SK-N-SH (cell line): ENCODE measurements at regions not wholly inside any gene's neighbourhood (a gene's known extent, or its start where the extent isn't known, plus 50 kb on each side); places are given as distances from the start of the nearest gene placed in this dataset.
A peak's percentile ranks its signal among the peaks of the same experiment; 100 is the strongest.

ENCODE experiments used
- CTCF ChIA-PET: fragments of 300-600, 350-600 bp; formaldehyde crosslinking; extraction: SDS; loops from one replicate; lab custom pipeline; 2021; lab: Yijun Ruan, JAX
- POLR2A ChIA-PET: fragments of 350-600 bp; sonication (Branson Sonifier 250); formaldehyde crosslinking; extraction: SDS; loops from one replicate; lab custom pipeline; 2020; ENCODE audit warnings: antibody characterized with exemption, inconsistent platforms; lab: Yijun Ruan, JAX
- DNase-seq: peaks from one replicate; pipeline ENCODE4 v3.0.0; 2012
- H2AFZ ChIP-seq: fragments of 200-600 bp; sonication (generic); 2 replicates; pipeline ENCODE4 v1.8.1; 2016; ENCODE audit warnings: antibody characterized with exemption, mild to moderate bottlenecking, low read depth
- H3F3A ChIP-seq: fragments of 200-600 bp; sonication (generic); replicated peaks from 2 replicates; pipeline ENCODE3; 2016; ENCODE audit warnings: antibody characterized with exemption, mild to moderate bottlenecking; ENCODE audit not compliant: insufficient read depth
- H3K27ac ChIP-seq, 2 experiments: fragments of 200-500 bp in 1 of 2; fragments of 200-600 bp in 1 of 2; sonication (Bioruptor generic) in 1 of 2; sonication (generic), shearing (Covaris generic) in 1 of 2; 2 replicates each; pipeline versions ENCODE4 v1.5.1 to v1.6.1; 2014 to 2016; ENCODE audit warnings: low read depth in 2 of 2, inconsistent platforms in 1 of 2, low read length in 1 of 2, mild to moderate bottlenecking in 1 of 2, mixed read lengths in 1 of 2
- H3K27me3 ChIP-seq: fragments of 200-600 bp; sonication (generic), shearing (Covaris generic); 2 replicates; pipeline ENCODE4 v1.6.1; 2016; ENCODE audit warnings: mixed run types; ENCODE audit not compliant: insufficient read depth
- H3K36me3 ChIP-seq, 2 experiments: fragments of 200-500 bp in 1 of 2; fragments of 200-600 bp in 1 of 2; sonication (Bioruptor generic) in 1 of 2; sonication (generic) in 1 of 2; replicated peaks in 1 of 2; 2 replicates each; pipeline versions ENCODE3 to v1.5.1; 2014 to 2016; ENCODE audit warnings: low read length in 1 of 2, mild to moderate bottlenecking in 1 of 2; ENCODE audit not compliant: insufficient read depth in 2 of 2, control insufficient read depth in 1 of 2
- H3K4me1 ChIP-seq, 2 experiments: fragments of 200-500 bp in 1 of 2; fragments of 200-600 bp in 1 of 2; sonication (Bioruptor generic) in 1 of 2; sonication (generic), shearing (Covaris generic) in 1 of 2; 2 replicates each; pipeline versions ENCODE4 v1.5.1 to v1.6.1; 2014 to 2016; ENCODE audit warnings: low read depth in 1 of 2, low read length in 1 of 2, mixed run types in 1 of 2; ENCODE audit not compliant: insufficient read depth in 2 of 2, control insufficient read depth in 1 of 2
- H3K4me2 ChIP-seq: fragments of 200-600 bp; sonication (generic), shearing (Covaris generic); 2 replicates; pipeline ENCODE4 v1.6.1; 2017; ENCODE audit warnings: mixed run types
- H3K4me3 ChIP-seq, 2 experiments: fragments of 200-500 bp in 1 of 2; fragments of 200-600 bp in 1 of 2; sonication (Bioruptor generic) in 1 of 2; sonication (generic), shearing (Covaris generic) in 1 of 2; 2 replicates each; pipeline versions ENCODE4 v1.5.1 to v1.8.1; 2014 to 2016; ENCODE audit warnings: low read depth in 2 of 2, inconsistent platforms in 1 of 2, low read length in 1 of 2, mild to moderate bottlenecking in 1 of 2, mixed read lengths in 1 of 2, moderate library complexity in 1 of 2
- H3K79me2 ChIP-seq: fragments of 200-600 bp; sonication (generic); 2 replicates; pipeline ENCODE4 v1.8.1; 2017; ENCODE audit warnings: mild to moderate bottlenecking; ENCODE audit not compliant: insufficient read depth
- H3K9ac ChIP-seq: fragments of 200-600 bp; sonication (generic); 2 replicates; pipeline ENCODE4 v1.6.1; 2017; ENCODE audit warnings: mixed run types
- H3K9me2 ChIP-seq: fragments of 200-600 bp; sonication (generic); 2 replicates; pipeline ENCODE4 v1.6.1; 2017; ENCODE audit warnings: mixed run types
- H3K9me3 ChIP-seq: fragments of 200-600 bp; sonication (generic); 2 replicates; pipeline ENCODE4 v1.6.1; 2017; ENCODE audit warnings: mixed run types, mild to moderate bottlenecking, moderate library complexity
- H4K20me1 ChIP-seq: fragments of 200-600 bp; sonication (generic); 2 replicates; pipeline ENCODE4 v1.6.1; 2017; ENCODE audit warnings: mild to moderate bottlenecking, mixed run types; ENCODE audit not compliant: insufficient read depth
- CHD2 ChIP-seq: fragments of 150-350 bp; IDR thresholded peaks from 2 replicates; pipeline ENCODE4 v1.6.1; 2018; ENCODE audit warnings: low read length; ENCODE audit not compliant: partially characterized antibody
- CTCF ChIP-seq: fragments of 200-600 bp; sonication (generic); IDR thresholded peaks from 2 replicates; pipeline ENCODE4 v1.6.1; 2017; ENCODE audit warnings: antibody characterized with exemption, mild to moderate bottlenecking, moderate library complexity
- ELF1 ChIP-seq: IDR thresholded peaks from 2 replicates; pipeline ENCODE4 v1.4.0; 2012
- EZH2phosphoT487 ChIP-seq: fragments of 200-600 bp; sonication (generic); IDR thresholded peaks from 2 replicates; pipeline ENCODE4 v1.6.1; 2017; ENCODE audit warnings: low read depth, mixed run types, mild to moderate bottlenecking, antibody characterized with exemption, moderate library complexity, borderline replicate concordance
- FOSL2 ChIP-seq: IDR thresholded peaks from 2 replicates; pipeline ENCODE4 v1.4.0; 2012; ENCODE audit warnings: low read depth, mild to moderate bottlenecking, moderate library complexity, borderline replicate concordance
- FOXJ3 ChIP-seq: sonication (generic); formaldehyde crosslinking; IDR thresholded peaks from 2 replicates; pipeline ENCODE4 v1.5.1; 2020; ENCODE audit warnings: mild to moderate bottlenecking, missing genetic modification reagents
- FOXM1 ChIP-seq: IDR thresholded peaks from 2 replicates; pipeline ENCODE4 v1.4.0; 2012; ENCODE audit warnings: low read depth, mild to moderate bottlenecking
- GATA2 ChIP-seq: sonication (generic); formaldehyde crosslinking; IDR thresholded peaks from 2 replicates; pipeline ENCODE4 v1.5.0; 2020; ENCODE audit warnings: mild to moderate bottlenecking, missing genetic modification reagents
- MEF2A ChIP-seq: IDR thresholded peaks from 2 replicates; pipeline ENCODE4 v1.4.0; 2012; ENCODE audit warnings: low read depth, borderline replicate concordance
- MXI1 ChIP-seq: IDR thresholded peaks from 2 replicates; pipeline ENCODE4 v1.6.1; 2012; ENCODE audit warnings: mild to moderate bottlenecking, low read depth, low read length, improper control_type of control experiment
- NFIC ChIP-seq: IDR thresholded peaks from 2 replicates; pipeline ENCODE4 v1.4.0; 2012; ENCODE audit warnings: borderline replicate concordance
- NRF1 ChIP-seq: IDR thresholded peaks from 2 replicates; pipeline ENCODE4 v1.6.1; 2012; ENCODE audit warnings: low read depth, mild to moderate bottlenecking, low read length
- POLR2AphosphoS5 ChIP-seq: IDR thresholded peaks from 2 replicates; pipeline ENCODE4 v1.6.1; 2012; ENCODE audit warnings: low read depth, low read length
- RAD21 ChIP-seq: IDR thresholded peaks from 2 replicates; pipeline ENCODE4 v1.6.1; 2012; ENCODE audit warnings: mild to moderate bottlenecking, low read length
- RXRA ChIP-seq: IDR thresholded peaks from 2 replicates; pipeline ENCODE4 v1.4.0; 2012; ENCODE audit warnings: low read depth, mild to moderate bottlenecking, borderline replicate concordance
- SIN3A ChIP-seq: IDR thresholded peaks from 2 replicates; pipeline ENCODE4 v1.6.1; 2012; ENCODE audit warnings: low read depth, mild to moderate bottlenecking, low read length, moderate library complexity, borderline replicate concordance
- SMC3 ChIP-seq: IDR thresholded peaks from 2 replicates; pipeline ENCODE4 v1.6.1; 2012; ENCODE audit warnings: low read depth, low read length, improper control_type of control experiment
- TCF12 ChIP-seq: IDR thresholded peaks from 2 replicates; pipeline ENCODE4 v1.4.0; 2012
- YY1 ChIP-seq: IDR thresholded peaks from 2 replicates; pipeline ENCODE4 v1.4.0; 2012; ENCODE audit warnings: low read depth, mild to moderate bottlenecking
- ZBTB33 ChIP-seq: IDR thresholded peaks from 2 replicates; pipeline ENCODE4 v1.4.0; 2012; ENCODE audit warnings: low read depth, borderline replicate concordance
- WGBS: methylation state at CpG from one replicate; pipeline ENCODE4 v1.1.6; 2017; ENCODE audit warnings: low lambda C conversion rate; 5-methylcytosine and 5-hydroxymethylcytosine counted together
- TF ChIP-seq, protein P1 (sequence below): IDR thresholded peaks from 2 replicates; pipeline ENCODE4 v1.4.0; 2012; ENCODE audit warnings: low read depth, borderline replicate concordance
- TF ChIP-seq, protein P2 (sequence below): fragments of 150-350 bp; IDR thresholded peaks from 2 replicates; pipeline ENCODE4 v1.6.1; 2016; ENCODE audit warnings: mild to moderate bottlenecking, low read depth, low read length
- TF ChIP-seq, protein P3 (sequence below): IDR thresholded peaks from 2 replicates; pipeline ENCODE4; 2012
- TF ChIP-seq, protein P4 (sequence below): fragments of 150-350 bp; IDR thresholded peaks from 2 replicates; pipeline ENCODE4 v1.6.1; 2017; ENCODE audit warnings: antibody characterized with exemption, low read length, low read depth, borderline replicate concordance

GRCh38 chr1:93738926-93739325 is 57.3 kb upstream of the BCAR3 start (continued):
- no peak for TF ChIP-seq SMC3
- TF ChIP-seq MXI1, result no peak

GRCh38 chr1:93738075-93738622 is 56.5 kb upstream of the BCAR3 start:
- Histone ChIP-seq H3F3A (peaks cover 50% of the 10 kb centered on the region), H3K9me3 (no peaks in the 10 kb centered on the region), H3K9ac (peak overlapping the region; percentile 72), H3K9me2 (no peaks in the 10 kb centered on the region), H3K27me3 (no peaks in the 10 kb centered on the region), H3K4me3 (no peak overlapping the region), H3K4me2 (peak overlapping the region; percentile 54; the same call in 1 of the 2 replicates), H2AFZ (no peak overlapping the region), H3K36me3 (no peaks in the 10 kb centered on the region), H3K4me1 (peaks cover 22 to 24% of the 10 kb centered on the region in 2 experiments), H4K20me1 (no peaks in the 10 kb centered on the region), H3K79me2 (no peaks in the 10 kb centered on the region), H3K27ac (peak overlapping the region; percentile 64 to 98; a peak in 3 of 4 replicates)
- no peak for DNase-seq
- ChIA-PET POLR2A (interaction anchor here (0.7 kb wide), 1 partner anchor 15 kb away, joined by 3 read pairs; no protein-coding TSS in a partner anchor), CTCF (interaction anchor here (1.0 to 1.3 kb wide), 2 partner anchors 22 to 76 kb away, joined by 3 to 5 read pairs; no protein-coding TSS in a partner anchor)
- WGBS, result 2% methylated on average over 7 of the region's 7 CpGs
- TF ChIP-seq FOSL2, result peak; percentile 83
- TF ChIP-seq ELF1, result no peak
- no peak for TF ChIP-seq EZH2phosphoT487
- TF ChIP-seq TCF12, result peak; percentile 93
- TF ChIP-seq MEF2A, result 0 out of 2 replicates have a peak, but pooled peaks have one; percentile 52
- TF ChIP-seq, protein P1, sequence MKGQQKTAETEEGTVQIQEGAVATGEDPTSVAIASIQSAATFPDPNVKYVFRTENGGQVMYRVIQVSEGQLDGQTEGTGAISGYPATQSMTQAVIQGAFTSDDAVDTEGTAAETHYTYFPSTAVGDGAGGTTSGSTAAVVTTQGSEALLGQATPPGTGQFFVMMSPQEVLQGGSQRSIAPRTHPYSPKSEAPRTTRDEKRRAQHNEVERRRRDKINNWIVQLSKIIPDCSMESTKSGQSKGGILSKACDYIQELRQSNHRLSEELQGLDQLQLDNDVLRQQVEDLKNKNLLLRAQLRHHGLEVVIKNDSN, result peak; percentile 23; the same call in 1 of the 2 replicates
- TF ChIP-seq FOXJ3 (CRISPR knock-in tag), result no peak
- TF ChIP-seq YY1, result peak; percentile 76; the same call in 1 of the 2 replicates
- peak; percentile 96; the same call in 1 of the 2 replicates for TF ChIP-seq FOXM1
- TF ChIP-seq CHD2, result no peak
- TF ChIP-seq ZBTB33, result peak; percentile 69; the same call in 1 of the 2 replicates
- TF ChIP-seq RXRA, result peak; percentile 93; the same call in 1 of the 2 replicates
- TF ChIP-seq, protein P2, sequence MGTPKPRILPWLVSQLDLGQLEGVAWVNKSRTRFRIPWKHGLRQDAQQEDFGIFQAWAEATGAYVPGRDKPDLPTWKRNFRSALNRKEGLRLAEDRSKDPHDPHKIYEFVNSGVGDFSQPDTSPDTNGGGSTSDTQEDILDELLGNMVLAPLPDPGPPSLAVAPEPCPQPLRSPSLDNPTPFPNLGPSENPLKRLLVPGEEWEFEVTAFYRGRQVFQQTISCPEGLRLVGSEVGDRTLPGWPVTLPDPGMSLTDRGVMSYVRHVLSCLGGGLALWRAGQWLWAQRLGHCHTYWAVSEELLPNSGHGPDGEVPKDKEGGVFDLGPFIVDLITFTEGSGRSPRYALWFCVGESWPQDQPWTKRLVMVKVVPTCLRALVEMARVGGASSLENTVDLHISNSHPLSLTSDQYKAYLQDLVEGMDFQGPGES, result no peak
- TF ChIP-seq, protein P3, sequence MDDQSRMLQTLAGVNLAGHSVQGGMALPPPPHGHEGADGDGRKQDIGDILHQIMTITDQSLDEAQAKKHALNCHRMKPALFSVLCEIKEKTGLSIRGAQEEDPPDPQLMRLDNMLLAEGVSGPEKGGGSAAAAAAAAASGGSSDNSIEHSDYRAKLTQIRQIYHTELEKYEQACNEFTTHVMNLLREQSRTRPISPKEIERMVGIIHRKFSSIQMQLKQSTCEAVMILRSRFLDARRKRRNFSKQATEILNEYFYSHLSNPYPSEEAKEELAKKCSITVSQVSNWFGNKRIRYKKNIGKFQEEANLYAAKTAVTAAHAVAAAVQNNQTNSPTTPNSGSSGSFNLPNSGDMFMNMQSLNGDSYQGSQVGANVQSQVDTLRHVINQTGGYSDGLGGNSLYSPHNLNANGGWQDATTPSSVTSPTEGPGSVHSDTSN, result peak; percentile 88
- peak; percentile 100 for TF ChIP-seq NFIC
- no peak for TF ChIP-seq RAD21
- no peak for TF ChIP-seq NRF1
- peak; percentile 83; the same call in 1 of the 2 replicates for TF ChIP-seq POLR2AphosphoS5
- peak; percentile 51; the same call in 1 of the 2 replicates for TF ChIP-seq SIN3A
- TF ChIP-seq GATA2 (CRISPR knock-in tag), result no peak
- TF ChIP-seq, protein P4, sequence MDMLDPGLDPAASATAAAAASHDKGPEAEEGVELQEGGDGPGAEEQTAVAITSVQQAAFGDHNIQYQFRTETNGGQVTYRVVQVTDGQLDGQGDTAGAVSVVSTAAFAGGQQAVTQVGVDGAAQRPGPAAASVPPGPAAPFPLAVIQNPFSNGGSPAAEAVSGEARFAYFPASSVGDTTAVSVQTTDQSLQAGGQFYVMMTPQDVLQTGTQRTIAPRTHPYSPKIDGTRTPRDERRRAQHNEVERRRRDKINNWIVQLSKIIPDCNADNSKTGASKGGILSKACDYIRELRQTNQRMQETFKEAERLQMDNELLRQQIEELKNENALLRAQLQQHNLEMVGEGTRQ, result no peak
- peak; percentile 13; the same call in 1 of the 2 replicates for TF ChIP-seq CTCF
- no peak for TF ChIP-seq SMC3
